ENCODE measurements at regions not wholly inside any gene's neighbourhood (a gene's known extent, or its start where the extent isn't known, plus 50 kb on each side); places are given as distances from the start of the nearest gene placed in this dataset.

DNA sequence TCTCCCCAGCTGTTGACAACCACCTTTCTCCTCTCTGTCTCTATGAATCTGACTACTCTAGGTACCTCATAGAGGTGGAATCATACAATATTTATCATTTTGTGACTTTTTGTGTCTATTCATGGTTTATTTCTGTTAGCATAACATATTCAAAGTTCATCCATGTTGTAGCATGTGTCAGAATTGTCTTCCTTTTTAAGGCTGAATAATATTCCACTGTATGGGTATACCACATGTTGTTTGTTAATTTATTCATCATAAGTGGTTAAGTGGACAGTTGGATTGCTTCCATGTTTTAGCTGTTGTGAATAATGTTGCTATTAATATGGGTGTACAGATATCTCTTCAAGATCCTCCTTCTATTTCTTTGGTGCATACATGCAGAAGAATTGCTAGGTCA is 69.9 kb upstream of the COMTD1 start:
- no peaks in the 10 kb centered on the region for H3K4me1 ChIP-seq (replicated peaks in 1 of 4; ENCODE audit: control insufficient read depth in 3 of 4, insufficient read depth in 4 of 4, low read length in 3 of 4)
- no peak overlapping the region for H3K18ac ChIP-seq (ENCODE audit: extremely low read depth, low read length)
- no peak overlapping the region for H3K23ac ChIP-seq (ENCODE audit: insufficient read length)
- H3K4me3 ChIP-seq (ENCODE audit: extremely low read depth in 1 of 4, insufficient read depth in 2 of 4, low read depth in 3 of 4, low read length in 4 of 4) = no peak overlapping the region
- FAIRE-seq (no peak), DNase-seq (ENCODE audit: low read depth in 1 of 2, low spot score in 2 of 2) (no peak)
- no peaks in the 10 kb centered on the region for H3K23me2 ChIP-seq (ENCODE audit: low read depth, low read length)
- no peak overlapping the region for H3K56ac ChIP-seq (replicated peaks; ENCODE audit: insufficient read length, low read depth, low read length)
- no peaks in the 10 kb centered on the region for H3K27me3 ChIP-seq (replicated peaks in 1 of 4; ENCODE audit: control insufficient read depth in 3 of 4, extremely low read depth in 1 of 4, insufficient read depth in 3 of 4, low read length in 3 of 4)
- H2BK120ac ChIP-seq (replicated peaks; ENCODE audit: low read depth, low read length) = no peak overlapping the region
- H2AK5ac ChIP-seq (ENCODE audit: low read depth, low read length) = no peak overlapping the region
- H2BK15ac ChIP-seq (ENCODE audit: low read length) = no peak overlapping the region
- no peak overlapping the region for H4K91ac ChIP-seq (replicated peaks; ENCODE audit: insufficient read length, low read length)
- POLR2A ChIA-PET (ENCODE audit: partially characterized antibody) = no interaction called here
- no peak overlapping the region for H2BK12ac ChIP-seq (ENCODE audit: low read depth, low read length)
- no peak overlapping the region for H2BK5ac ChIP-seq (ENCODE audit: low read depth, low read length)
- H4K8ac ChIP-seq (ENCODE audit: extremely low read depth, insufficient read depth, low read length) = no peak overlapping the region
- H2BK20ac ChIP-seq (ENCODE audit: low read length) = no peak overlapping the region
- no peak overlapping the region for H3K9ac ChIP-seq (replicated peaks in 1 of 4; ENCODE audit: extremely low read depth in 1 of 4, low read depth in 3 of 4, low read length in 3 of 4)
- no peak overlapping the region for H3K4me2 ChIP-seq (ENCODE audit: insufficient read depth in 1 of 2, low read depth in 2 of 2, low read length in 2 of 2)
- H3K36me3 ChIP-seq (ENCODE audit: control insufficient read depth in 2 of 4, insufficient read depth in 4 of 4, low read length in 3 of 4) = no peaks in the 10 kb centered on the region
- CTCF ChIA-PET (ENCODE audit: partially characterized antibody) = no interaction called here
- peaks cover 3 to 5% of the 10 kb centered on the region in 2 experiments; a peak in 3 of 4 replicates for H3K9me3 ChIP-seq (ENCODE audit: insufficient read depth in 2 of 2, low read depth in 1 of 2, low read length in 1 of 2)
- H3K14ac ChIP-seq (ENCODE audit: insufficient read length) = no peak overlapping the region
- no peak overlapping the region for H2AFZ ChIP-seq (ENCODE audit: low read length)
- no peaks in the 10 kb centered on the region for H3K79me1 ChIP-seq (ENCODE audit: low read depth, low read length)
- H4K5ac ChIP-seq (ENCODE audit: insufficient read length, low read depth, low read length) = no peak overlapping the region
- H3K79me2 ChIP-seq (ENCODE audit: control insufficient read depth in 1 of 2, insufficient read depth in 2 of 2, low read length in 2 of 2) = no peaks in the 10 kb centered on the region
- TF ChIP-seq EP300 (IDR thresholded peaks at IDR 0.05; ENCODE audit: borderline replicate concordance in 1 of 2, low read depth in 2 of 2, low read length in 2 of 2) (no peak), KDM4A (IDR thresholded peaks at IDR 0.05; ENCODE audit: low read depth, low read length, severe bottlenecking) (no peak), NANOG (IDR thresholded peaks at IDR 0.05; ENCODE audit: insufficient read depth, low read depth, low read length, poor library complexity, severe bottlenecking) (no peak), NRF1 (IDR thresholded peaks at IDR 0.05; ENCODE audit: low read depth, low read length) (no peak), YY1 (IDR thresholded peaks at IDR 0.05; ENCODE audit: low read depth, low read length) (no peak)
- TF ChIP-seq, protein P1, sequence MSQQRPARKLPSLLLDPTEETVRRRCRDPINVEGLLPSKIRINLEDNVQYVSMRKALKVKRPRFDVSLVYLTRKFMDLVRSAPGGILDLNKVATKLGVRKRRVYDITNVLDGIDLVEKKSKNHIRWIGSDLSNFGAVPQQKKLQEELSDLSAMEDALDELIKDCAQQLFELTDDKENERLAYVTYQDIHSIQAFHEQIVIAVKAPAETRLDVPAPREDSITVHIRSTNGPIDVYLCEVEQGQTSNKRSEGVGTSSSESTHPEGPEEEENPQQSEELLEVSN (IDR thresholded peaks at IDR 0.05) = no peak
- H4K20me1 ChIP-seq (replicated peaks in 1 of 2; ENCODE audit: control insufficient read depth in 1 of 2, insufficient read depth in 2 of 2, low read length in 2 of 2) = no peaks in the 10 kb centered on the region
- H3K27ac ChIP-seq (ENCODE audit: low read depth, low read length) = no peak overlapping the region
- H3K4ac ChIP-seq (replicated peaks; ENCODE audit: insufficient read length, low read depth, low read length) = no peak overlapping the region
